ENCODE measurements at regions not wholly inside any gene's neighbourhood (a gene's known extent, or its start where the extent isn't known, plus 50 kb on each side); places are given as distances from the start of the nearest gene placed in this dataset.

DNA sequence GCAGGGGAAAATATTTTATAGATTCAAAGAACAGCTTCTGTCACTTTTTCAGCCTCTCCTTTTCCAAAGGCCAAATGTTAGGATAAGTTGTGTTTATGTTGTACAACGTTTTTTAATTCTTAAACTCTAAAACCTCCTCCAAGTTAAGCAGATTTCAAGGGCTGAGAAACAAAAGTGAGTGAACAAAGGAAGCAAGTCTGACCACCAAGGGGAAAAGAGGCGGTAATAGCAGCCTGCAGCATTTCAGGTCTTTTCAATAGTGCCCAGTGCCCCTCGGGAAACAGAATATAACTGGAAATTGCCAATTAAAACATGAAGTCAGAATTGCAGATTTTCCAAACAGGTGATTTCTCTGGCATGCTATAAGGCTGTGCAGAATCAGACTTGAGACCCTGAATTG, 510.0 kb upstream of the HTR2C start:
- Histone ChIP-seq H3K27ac (ENCODE audit: low read depth) (no peak overlapping the region), H3K4me3 (no peak overlapping the region), H3K27me3 (ENCODE audit: insufficient read depth) (no peaks in the 10 kb centered on the region), H3K4me1 (ENCODE audit: insufficient read depth) (peaks cover 26% of the 10 kb centered on the region), H3K4me2 (no peak overlapping the region), H3F3A (replicated peaks; ENCODE audit: low read depth) (no peaks in the 10 kb centered on the region), H3K9me2 (ENCODE audit: insufficient read depth) (no peaks in the 10 kb centered on the region), H3K36me3 (ENCODE audit: insufficient read depth) (no peaks in the 10 kb centered on the region), H4K20me1 (replicated peaks; ENCODE audit: insufficient read depth) (no peaks in the 10 kb centered on the region), H2AFZ (no peak overlapping the region), H3K79me2 (replicated peaks; ENCODE audit: insufficient read depth) (no peaks in the 10 kb centered on the region)
- Mint-ChIP-seq H3K36me3 (ENCODE audit: low read depth) (peaks cover 13% of the 10 kb centered on the region), H3K9me3 (peaks cover 6% of the 10 kb centered on the region; the same call in 1 of the 3 replicates), H3K27ac (peak overlapping the region; percentile 69), H3K27me3 (ENCODE audit: insufficient read depth, low read depth, poor library complexity) (no peaks in the 10 kb centered on the region), H3K4me3 (no peak overlapping the region), H3K4me1 (peaks cover 15% of the 10 kb centered on the region; the same call in 2 of the 3 replicates)
- ATAC-seq, result no peak; the same call in 2 of the 3 replicates
- DNase-seq (ENCODE audit: low spot score), result no peak
- TF ChIP-seq EZH2 (IDR thresholded peaks at IDR 0.05; ENCODE audit: low read depth, unreplicated experiment), result no peak
- TF ChIP-seq POLR2AphosphoS5 (IDR thresholded peaks at IDR 0.05; ENCODE audit: low read depth), result no peak
- TF ChIP-seq, protein P1, sequence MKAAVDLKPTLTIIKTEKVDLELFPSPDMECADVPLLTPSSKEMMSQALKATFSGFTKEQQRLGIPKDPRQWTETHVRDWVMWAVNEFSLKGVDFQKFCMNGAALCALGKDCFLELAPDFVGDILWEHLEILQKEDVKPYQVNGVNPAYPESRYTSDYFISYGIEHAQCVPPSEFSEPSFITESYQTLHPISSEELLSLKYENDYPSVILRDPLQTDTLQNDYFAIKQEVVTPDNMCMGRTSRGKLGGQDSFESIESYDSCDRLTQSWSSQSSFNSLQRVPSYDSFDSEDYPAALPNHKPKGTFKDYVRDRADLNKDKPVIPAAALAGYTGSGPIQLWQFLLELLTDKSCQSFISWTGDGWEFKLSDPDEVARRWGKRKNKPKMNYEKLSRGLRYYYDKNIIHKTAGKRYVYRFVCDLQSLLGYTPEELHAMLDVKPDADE (IDR thresholded peaks at IDR 0.05), result no peak
- no peak for TF ChIP-seq ZNF114 (CRISPR knock-in tag; IDR thresholded peaks at IDR 0.05)
- TF ChIP-seq, protein P2, sequence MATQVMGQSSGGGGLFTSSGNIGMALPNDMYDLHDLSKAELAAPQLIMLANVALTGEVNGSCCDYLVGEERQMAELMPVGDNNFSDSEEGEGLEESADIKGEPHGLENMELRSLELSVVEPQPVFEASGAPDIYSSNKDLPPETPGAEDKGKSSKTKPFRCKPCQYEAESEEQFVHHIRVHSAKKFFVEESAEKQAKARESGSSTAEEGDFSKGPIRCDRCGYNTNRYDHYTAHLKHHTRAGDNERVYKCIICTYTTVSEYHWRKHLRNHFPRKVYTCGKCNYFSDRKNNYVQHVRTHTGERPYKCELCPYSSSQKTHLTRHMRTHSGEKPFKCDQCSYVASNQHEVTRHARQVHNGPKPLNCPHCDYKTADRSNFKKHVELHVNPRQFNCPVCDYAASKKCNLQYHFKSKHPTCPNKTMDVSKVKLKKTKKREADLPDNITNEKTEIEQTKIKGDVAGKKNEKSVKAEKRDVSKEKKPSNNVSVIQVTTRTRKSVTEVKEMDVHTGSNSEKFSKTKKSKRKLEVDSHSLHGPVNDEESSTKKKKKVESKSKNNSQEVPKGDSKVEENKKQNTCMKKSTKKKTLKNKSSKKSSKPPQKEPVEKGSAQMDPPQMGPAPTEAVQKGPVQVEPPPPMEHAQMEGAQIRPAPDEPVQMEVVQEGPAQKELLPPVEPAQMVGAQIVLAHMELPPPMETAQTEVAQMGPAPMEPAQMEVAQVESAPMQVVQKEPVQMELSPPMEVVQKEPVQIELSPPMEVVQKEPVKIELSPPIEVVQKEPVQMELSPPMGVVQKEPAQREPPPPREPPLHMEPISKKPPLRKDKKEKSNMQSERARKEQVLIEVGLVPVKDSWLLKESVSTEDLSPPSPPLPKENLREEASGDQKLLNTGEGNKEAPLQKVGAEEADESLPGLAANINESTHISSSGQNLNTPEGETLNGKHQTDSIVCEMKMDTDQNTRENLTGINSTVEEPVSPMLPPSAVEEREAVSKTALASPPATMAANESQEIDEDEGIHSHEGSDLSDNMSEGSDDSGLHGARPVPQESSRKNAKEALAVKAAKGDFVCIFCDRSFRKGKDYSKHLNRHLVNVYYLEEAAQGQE (IDR thresholded peaks at IDR 0.05; ENCODE audit: unreplicated experiment), result no peak
- TF ChIP-seq STAT1 (IDR thresholded peaks at IDR 0.05; ENCODE audit: unreplicated experiment), result no peak
- no peak for TF ChIP-seq CREB1 (CRISPR knock-in tag; IDR thresholded peaks at IDR 0.05; ENCODE audit: low read depth)
- TF ChIP-seq, protein P3, sequence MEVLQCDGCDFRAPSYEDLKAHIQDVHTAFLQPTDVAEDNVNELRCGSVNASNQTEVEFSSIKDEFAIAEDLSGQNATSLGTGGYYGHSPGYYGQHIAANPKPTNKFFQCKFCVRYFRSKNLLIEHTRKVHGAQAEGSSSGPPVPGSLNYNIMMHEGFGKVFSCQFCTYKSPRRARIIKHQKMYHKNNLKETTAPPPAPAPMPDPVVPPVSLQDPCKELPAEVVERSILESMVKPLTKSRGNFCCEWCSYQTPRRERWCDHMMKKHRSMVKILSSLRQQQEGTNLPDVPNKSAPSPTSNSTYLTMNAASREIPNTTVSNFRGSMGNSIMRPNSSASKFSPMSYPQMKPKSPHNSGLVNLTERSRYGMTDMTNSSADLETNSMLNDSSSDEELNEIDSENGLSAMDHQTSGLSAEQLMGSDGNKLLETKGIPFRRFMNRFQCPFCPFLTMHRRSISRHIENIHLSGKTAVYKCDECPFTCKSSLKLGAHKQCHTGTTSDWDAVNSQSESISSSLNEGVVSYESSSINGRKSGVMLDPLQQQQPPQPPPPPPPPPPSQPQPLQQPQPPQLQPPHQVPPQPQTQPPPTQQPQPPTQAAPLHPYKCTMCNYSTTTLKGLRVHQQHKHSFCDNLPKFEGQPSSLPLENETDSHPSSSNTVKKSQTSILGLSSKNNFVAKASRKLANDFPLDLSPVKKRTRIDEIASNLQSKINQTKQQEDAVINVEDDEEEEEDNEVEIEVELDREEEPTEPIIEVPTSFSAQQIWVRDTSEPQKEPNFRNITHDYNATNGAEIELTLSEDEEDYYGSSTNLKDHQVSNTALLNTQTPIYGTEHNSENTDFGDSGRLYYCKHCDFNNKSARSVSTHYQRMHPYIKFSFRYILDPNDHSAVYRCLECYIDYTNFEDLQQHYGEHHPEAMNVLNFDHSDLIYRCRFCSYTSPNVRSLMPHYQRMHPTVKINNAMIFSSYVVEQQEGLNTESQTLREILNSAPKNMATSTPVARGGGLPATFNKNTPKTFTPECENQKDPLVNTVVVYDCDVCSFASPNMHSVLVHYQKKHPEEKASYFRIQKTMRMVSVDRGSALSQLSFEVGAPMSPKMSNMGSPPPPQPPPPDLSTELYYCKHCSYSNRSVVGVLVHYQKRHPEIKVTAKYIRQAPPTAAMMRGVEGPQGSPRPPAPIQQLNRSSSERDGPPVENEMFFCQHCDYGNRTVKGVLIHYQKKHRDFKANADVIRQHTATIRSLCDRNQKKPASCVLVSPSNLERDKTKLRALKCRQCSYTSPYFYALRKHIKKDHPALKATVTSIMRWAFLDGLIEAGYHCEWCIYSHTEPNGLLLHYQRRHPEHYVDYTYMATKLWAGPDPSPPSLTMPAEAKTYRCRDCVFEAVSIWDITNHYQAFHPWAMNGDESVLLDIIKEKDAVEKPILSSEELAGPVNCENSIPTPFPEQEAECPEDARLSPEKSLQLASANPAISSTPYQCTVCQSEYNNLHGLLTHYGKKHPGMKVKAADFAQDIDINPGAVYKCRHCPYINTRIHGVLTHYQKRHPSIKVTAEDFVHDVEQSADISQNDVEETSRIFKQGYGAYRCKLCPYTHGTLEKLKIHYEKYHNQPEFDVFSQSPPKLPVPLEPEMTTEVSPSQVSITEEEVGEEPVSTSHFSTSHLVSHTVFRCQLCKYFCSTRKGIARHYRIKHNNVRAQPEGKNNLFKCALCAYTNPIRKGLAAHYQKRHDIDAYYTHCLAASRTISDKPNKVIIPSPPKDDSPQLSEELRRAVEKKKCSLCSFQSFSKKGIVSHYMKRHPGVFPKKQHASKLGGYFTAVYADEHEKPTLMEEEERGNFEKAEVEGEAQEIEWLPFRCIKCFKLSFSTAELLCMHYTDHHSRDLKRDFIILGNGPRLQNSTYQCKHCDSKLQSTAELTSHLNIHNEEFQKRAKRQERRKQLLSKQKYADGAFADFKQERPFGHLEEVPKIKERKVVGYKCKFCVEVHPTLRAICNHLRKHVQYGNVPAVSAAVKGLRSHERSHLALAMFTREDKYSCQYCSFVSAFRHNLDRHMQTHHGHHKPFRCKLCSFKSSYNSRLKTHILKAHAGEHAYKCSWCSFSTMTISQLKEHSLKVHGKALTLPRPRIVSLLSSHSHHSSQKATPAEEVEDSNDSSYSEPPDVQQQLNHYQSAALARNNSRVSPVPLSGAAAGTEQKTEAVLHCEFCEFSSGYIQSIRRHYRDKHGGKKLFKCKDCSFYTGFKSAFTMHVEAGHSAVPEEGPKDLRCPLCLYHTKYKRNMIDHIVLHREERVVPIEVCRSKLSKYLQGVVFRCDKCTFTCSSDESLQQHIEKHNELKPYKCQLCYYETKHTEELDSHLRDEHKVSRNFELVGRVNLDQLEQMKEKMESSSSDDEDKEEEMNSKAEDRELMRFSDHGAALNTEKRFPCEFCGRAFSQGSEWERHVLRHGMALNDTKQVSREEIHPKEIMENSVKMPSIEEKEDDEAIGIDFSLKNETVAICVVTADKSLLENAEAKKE (CRISPR knock-in tag; IDR thresholded peaks at IDR 0.05), result no peak
- TF ChIP-seq ZNF331 (CRISPR knock-in tag; IDR thresholded peaks at IDR 0.05; ENCODE audit: low read depth), result no peak
- no peak for TF ChIP-seq JUNB (IDR thresholded peaks at IDR 0.05; ENCODE audit: unreplicated experiment)
- no peak for TF ChIP-seq EZH2phosphoT487 (IDR thresholded peaks at IDR 0.05; ENCODE audit: unreplicated experiment)
- TF ChIP-seq, protein P4, sequence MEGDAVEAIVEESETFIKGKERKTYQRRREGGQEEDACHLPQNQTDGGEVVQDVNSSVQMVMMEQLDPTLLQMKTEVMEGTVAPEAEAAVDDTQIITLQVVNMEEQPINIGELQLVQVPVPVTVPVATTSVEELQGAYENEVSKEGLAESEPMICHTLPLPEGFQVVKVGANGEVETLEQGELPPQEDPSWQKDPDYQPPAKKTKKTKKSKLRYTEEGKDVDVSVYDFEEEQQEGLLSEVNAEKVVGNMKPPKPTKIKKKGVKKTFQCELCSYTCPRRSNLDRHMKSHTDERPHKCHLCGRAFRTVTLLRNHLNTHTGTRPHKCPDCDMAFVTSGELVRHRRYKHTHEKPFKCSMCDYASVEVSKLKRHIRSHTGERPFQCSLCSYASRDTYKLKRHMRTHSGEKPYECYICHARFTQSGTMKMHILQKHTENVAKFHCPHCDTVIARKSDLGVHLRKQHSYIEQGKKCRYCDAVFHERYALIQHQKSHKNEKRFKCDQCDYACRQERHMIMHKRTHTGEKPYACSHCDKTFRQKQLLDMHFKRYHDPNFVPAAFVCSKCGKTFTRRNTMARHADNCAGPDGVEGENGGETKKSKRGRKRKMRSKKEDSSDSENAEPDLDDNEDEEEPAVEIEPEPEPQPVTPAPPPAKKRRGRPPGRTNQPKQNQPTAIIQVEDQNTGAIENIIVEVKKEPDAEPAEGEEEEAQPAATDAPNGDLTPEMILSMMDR (conservative IDR thresholded peaks at IDR 0.05; ENCODE audit: low read depth in 2 of 2), result no peak
- TF ChIP-seq NANOG (IDR thresholded peaks at IDR 0.05; ENCODE audit: borderline replicate concordance), result no peak

All from GM23338 (cell line).